ENCODE measurements at regions not wholly inside any gene's neighbourhood (a gene's known extent, or its start where the extent isn't known, plus 50 kb on each side); places are given as distances from the start of the nearest gene placed in this dataset.

DNA sequence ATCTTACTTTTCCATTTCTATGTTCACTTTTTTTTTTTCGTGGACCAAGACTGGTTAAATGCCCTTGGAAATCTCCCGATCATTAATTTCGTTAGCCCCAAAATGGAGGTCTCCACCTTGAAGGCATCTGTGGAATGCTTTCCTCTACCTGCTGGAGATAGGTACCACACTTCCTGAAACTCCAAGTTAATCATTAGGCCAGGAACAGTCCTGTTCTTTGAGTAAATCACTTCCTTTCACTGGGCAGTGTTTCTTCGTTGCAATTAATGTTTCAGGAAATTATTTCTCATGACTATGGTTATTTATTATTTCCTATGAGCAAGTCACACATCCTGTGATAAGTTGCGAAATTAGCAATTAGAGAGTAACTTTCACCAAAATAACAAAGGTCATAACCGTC lies 225.2 kb upstream of the LYPLAL1 start:
- Mint-ChIP-seq H3K27me3 (no peaks in the 10 kb centered on the region), H3K36me3 (ENCODE audit: low read depth) (no peaks in the 10 kb centered on the region), H3K4me1 (ENCODE audit: low read depth) (no peaks in the 10 kb centered on the region), H3K9me3 (no peaks in the 10 kb centered on the region), H3K27ac (no peak overlapping the region), H3K4me3 (no peak overlapping the region)
- TF ChIP-seq, protein P1, sequence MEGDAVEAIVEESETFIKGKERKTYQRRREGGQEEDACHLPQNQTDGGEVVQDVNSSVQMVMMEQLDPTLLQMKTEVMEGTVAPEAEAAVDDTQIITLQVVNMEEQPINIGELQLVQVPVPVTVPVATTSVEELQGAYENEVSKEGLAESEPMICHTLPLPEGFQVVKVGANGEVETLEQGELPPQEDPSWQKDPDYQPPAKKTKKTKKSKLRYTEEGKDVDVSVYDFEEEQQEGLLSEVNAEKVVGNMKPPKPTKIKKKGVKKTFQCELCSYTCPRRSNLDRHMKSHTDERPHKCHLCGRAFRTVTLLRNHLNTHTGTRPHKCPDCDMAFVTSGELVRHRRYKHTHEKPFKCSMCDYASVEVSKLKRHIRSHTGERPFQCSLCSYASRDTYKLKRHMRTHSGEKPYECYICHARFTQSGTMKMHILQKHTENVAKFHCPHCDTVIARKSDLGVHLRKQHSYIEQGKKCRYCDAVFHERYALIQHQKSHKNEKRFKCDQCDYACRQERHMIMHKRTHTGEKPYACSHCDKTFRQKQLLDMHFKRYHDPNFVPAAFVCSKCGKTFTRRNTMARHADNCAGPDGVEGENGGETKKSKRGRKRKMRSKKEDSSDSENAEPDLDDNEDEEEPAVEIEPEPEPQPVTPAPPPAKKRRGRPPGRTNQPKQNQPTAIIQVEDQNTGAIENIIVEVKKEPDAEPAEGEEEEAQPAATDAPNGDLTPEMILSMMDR (IDR thresholded peaks at IDR 0.05), result no peak
- intact Hi-C loops (cut with micrococcal nuclease), result no loop called here
- ChIA-PET CTCF (no interaction called here), POLR2A (no interaction called here)
- DNase-seq, result no peak
- no peak for ATAC-seq

DNA sequence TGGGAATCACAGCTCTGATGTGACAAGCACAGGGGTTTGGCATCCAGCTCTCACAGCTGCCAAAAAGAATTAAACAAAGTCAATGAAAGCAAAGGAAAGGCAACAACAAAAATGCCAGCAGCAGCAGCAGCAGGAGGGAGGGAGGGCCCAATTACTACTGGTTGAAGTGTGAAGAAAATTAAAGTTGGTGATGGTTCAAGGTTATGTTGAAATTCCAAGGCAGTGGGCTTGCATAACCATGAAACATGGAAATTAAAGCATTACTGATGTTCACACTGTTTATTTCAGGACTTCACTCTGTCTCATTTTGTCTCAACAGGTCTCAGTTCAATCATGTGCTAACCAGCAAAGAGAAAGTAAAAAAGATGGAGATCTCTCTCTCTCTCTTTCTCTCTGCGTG lies 220.3 kb upstream of the LYPLAL1 start:
- Mint-ChIP-seq H3K27ac (no peak overlapping the region), H3K36me3 (ENCODE audit: low read depth) (no peaks in the 10 kb centered on the region), H3K4me1 (ENCODE audit: low read depth) (no peaks in the 10 kb centered on the region), H3K4me3 (no peak overlapping the region), H3K27me3 (no peaks in the 10 kb centered on the region), H3K9me3 (no peaks in the 10 kb centered on the region)
- ATAC-seq (no peak), DNase-seq (no peak)
- ChIA-PET CTCF (no interaction called here), POLR2A (no interaction called here)
- intact Hi-C loops (cut with micrococcal nuclease), result no loop called here
- TF ChIP-seq, protein P1 (IDR thresholded peaks at IDR 0.05), result no peak

GRCh38 chr1:218957971-218958370 lies 215.7 kb upstream of the LYPLAL1 start:
- TF ChIP-seq, protein P1 (IDR thresholded peaks at IDR 0.05), result no peak
- Mint-ChIP-seq H3K4me1 (ENCODE audit: low read depth) (no peaks in the 10 kb centered on the region), H3K4me3 (no peak overlapping the region), H3K27me3 (no peaks in the 10 kb centered on the region), H3K9me3 (no peaks in the 10 kb centered on the region), H3K27ac (no peak overlapping the region), H3K36me3 (ENCODE audit: low read depth) (no peaks in the 10 kb centered on the region)
- intact Hi-C loops (cut with micrococcal nuclease), result no loop called here
- ChIA-PET POLR2A (no interaction called here), CTCF (no interaction called here)
- ATAC-seq (no peak), DNase-seq (no peak)

DNA sequence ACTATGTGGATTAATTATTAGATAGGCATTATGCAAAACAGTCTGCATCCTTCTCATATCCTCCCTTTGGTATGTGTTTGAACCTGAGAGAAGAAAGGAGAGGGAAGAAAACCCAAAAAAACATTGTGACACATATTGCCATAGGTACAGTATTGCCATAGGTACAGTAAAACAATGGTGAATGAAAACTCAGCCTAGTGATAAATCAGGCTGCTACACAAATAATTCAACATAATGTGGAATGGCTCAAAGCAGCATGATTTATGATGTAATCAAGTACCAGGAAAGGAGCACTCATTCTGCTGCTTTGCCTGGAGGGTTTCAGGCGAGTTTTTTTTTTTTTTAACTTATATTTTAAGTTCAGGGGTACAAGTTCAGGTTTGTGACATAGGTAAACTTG lies 213.9 kb upstream of the LYPLAL1 start:
- intact Hi-C loops (cut with micrococcal nuclease), result no loop called here

DNA sequence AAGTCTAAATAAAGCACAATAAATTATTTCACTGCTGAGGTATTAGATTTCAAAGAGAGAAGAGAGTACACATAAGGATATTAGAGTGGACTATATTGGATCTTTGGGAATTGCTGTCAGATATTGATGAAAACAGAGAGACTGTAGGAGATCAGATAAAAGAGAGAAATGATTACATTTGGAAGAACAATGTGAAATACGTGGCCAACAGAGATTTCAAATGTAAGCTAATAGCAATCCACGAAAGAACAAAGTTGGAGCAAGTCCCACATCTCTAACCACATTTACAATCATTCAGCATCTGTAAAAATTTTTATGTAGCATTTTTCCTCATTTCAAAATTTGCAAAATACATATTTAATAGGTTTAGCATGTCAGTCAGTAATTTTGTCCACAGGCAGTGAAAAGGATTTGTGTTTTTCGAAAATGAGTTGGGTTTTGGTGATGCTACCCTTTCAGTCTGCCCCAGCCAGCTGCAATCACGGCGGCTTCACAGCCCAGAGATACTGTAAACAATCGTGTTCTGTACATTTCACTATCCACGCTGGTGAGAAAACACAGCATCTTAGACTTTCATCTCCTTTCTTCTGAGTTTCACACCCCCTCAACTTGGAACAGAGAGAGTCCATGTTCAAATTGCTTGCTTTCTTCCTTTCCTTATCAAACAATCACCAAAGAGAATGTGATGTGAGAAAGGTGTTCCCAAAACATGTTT lies 209.1 kb upstream of the LYPLAL1 start:
- CTCF ChIA-PET, result no interaction called here
- Mint-ChIP-seq H3K4me3 (no peak overlapping the region), H3K27me3 (no peaks in the 10 kb centered on the region), H3K4me1 (ENCODE audit: low read depth) (no peaks in the 10 kb centered on the region), H3K9me3 (peaks cover 2% of the 10 kb centered on the region), H3K27ac (no peak overlapping the region), H3K36me3 (ENCODE audit: low read depth) (no peaks in the 10 kb centered on the region)
- TF ChIP-seq, protein P1 (IDR thresholded peaks at IDR 0.05), result no peak
- POLR2A ChIA-PET, result no interaction called here
- intact Hi-C loops (cut with micrococcal nuclease), result no loop called here
- ATAC-seq (no peak), DNase-seq (no peak)

More for the DNA sequence above, 213.9 kb upstream of the LYPLAL1 start:
- TF ChIP-seq, protein P1 (IDR thresholded peaks at IDR 0.05), result no peak
- H3K27ac Mint-ChIP-seq, result no peak overlapping the region
- no peak overlapping the region for H3K4me3 Mint-ChIP-seq
- DNase-seq (no peak), ATAC-seq (no peak)
- no peaks in the 10 kb centered on the region for H3K27me3 Mint-ChIP-seq
- no peaks in the 10 kb centered on the region for H3K9me3 Mint-ChIP-seq
- ChIA-PET POLR2A (no interaction called here), CTCF (no interaction called here)
- no peaks in the 10 kb centered on the region for H3K4me1 Mint-ChIP-seq (ENCODE audit: low read depth)
- H3K36me3 Mint-ChIP-seq (ENCODE audit: low read depth), result no peaks in the 10 kb centered on the region

Data from activated CD8-positive, alpha-beta T cell treated with anti-CD3 and anti-CD28 coated beads for 36 hours (primary cell).